ENCODE measurements at regions not wholly inside any gene's neighbourhood (a gene's known extent, or its start where the extent isn't known, plus 50 kb on each side); places are given as distances from the start of the nearest gene placed in this dataset.

DNA sequence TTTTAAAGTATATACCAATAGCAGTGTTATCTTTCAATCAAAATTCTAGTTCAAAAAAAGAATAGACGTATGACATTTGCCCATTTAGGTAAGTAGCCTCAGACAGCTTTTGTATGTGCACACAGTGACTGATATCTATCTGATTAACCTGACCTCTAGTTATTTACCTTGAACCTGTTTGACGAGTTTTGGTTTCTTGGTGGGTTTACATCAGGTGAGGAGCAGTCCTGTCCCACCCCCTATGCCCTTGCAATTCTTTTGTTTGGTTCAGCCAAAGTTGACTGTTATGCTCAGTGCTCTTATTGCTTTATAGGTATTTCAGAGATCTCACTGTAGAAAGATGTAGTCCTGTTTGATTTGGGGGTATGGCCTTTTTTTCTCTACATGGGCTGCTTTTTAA is 147.2 kb downstream of the ISOC1 start:
- POLR2A ChIA-PET, result no interaction called here
- no peaks in the 10 kb centered on the region for H3K79me2 ChIP-seq (ENCODE audit: insufficient read depth, low read length)
- no peaks in the 10 kb centered on the region for H3K27me3 ChIP-seq (ENCODE audit: insufficient read depth, low read length)

More for the DNA sequence above, 147.2 kb downstream of the ISOC1 start:
- Histone ChIP-seq H2AFZ (ENCODE audit: low read depth, low read length, poor library complexity, severe bottlenecking) (no peak overlapping the region), H3K4me2 (ENCODE audit: low read length) (no peak overlapping the region), H3K4me3 (replicated peaks in 1 of 2; ENCODE audit: low read depth in 1 of 2, low read length in 2 of 2) (no peak overlapping the region), H3K9ac (ENCODE audit: low read length) (no peak overlapping the region), H3K9me2 (ENCODE audit: insufficient read depth) (0 out of 2 replicates have a peak, but pooled peaks cover 2% of the 10 kb centered on the region), H3K36me3 (ENCODE audit: control insufficient read depth in 1 of 2, insufficient read depth in 2 of 2, low read length in 2 of 2) (no peaks in the 10 kb centered on the region), H3K9me3 (ENCODE audit: control insufficient read depth in 1 of 2, insufficient read depth in 1 of 2, low read depth in 1 of 2, low read length in 2 of 2) (no peaks in the 10 kb centered on the region), H3K4me1 (ENCODE audit: control insufficient read depth in 1 of 2, insufficient read depth in 2 of 2, low read length in 2 of 2) (no peaks in the 10 kb centered on the region), H4K20me1 (ENCODE audit: insufficient read depth) (no peaks in the 10 kb centered on the region), H3K27ac (ENCODE audit: low read depth, low read length) (no peak overlapping the region)
- no peak for DNase-seq (ENCODE audit: low read depth, low spot score)
- BruUV-seq (replicated peaks), result no TSS peak
- TF ChIP-seq SP1 (IDR thresholded peaks at IDR 0.05; ENCODE audit: low read depth) (no peak), YY1 (IDR thresholded peaks at IDR 0.05; ENCODE audit: extremely low read depth, insufficient replicate concordance, low read depth, low read length) (no peak), CTCF (IDR thresholded peaks at IDR 0.05 in 2 of 3, conservative IDR thresholded peaks at IDR 0.05 in 1 of 3; ENCODE audit: borderline replicate concordance in 1 of 3, insufficient read depth in 1 of 3, low read depth in 2 of 3, low read length in 2 of 3) (no peak), CBX3 (IDR thresholded peaks at IDR 0.05; ENCODE audit: low read depth) (no peak), EZH2 (IDR thresholded peaks at IDR 0.05) (no peak), POLR2AphosphoS5 (IDR thresholded peaks at IDR 0.05; ENCODE audit: low read depth, low read length) (no peak), SIN3A (IDR thresholded peaks at IDR 0.05; ENCODE audit: low read depth) (no peak), EGR1 (IDR thresholded peaks at IDR 0.05; ENCODE audit: low read depth) (no peak), JUND (IDR thresholded peaks at IDR 0.05) (no peak), EZH2phosphoT487 (IDR thresholded peaks at IDR 0.05; ENCODE audit: borderline replicate concordance) (no peak), POLR2A (IDR thresholded peaks at IDR 0.05; ENCODE audit: borderline replicate concordance, extremely low read depth, insufficient read depth, insufficient read length) (no peak), ATF3 (IDR thresholded peaks at IDR 0.05) (no peak), ZFX (IDR thresholded peaks at IDR 0.05) (no peak)
- TF ChIP-seq, protein P1, sequence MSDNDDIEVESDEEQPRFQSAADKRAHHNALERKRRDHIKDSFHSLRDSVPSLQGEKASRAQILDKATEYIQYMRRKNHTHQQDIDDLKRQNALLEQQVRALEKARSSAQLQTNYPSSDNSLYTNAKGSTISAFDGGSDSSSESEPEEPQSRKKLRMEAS (IDR thresholded peaks at IDR 0.05), result no peak
- TF ChIP-seq, protein P2, sequence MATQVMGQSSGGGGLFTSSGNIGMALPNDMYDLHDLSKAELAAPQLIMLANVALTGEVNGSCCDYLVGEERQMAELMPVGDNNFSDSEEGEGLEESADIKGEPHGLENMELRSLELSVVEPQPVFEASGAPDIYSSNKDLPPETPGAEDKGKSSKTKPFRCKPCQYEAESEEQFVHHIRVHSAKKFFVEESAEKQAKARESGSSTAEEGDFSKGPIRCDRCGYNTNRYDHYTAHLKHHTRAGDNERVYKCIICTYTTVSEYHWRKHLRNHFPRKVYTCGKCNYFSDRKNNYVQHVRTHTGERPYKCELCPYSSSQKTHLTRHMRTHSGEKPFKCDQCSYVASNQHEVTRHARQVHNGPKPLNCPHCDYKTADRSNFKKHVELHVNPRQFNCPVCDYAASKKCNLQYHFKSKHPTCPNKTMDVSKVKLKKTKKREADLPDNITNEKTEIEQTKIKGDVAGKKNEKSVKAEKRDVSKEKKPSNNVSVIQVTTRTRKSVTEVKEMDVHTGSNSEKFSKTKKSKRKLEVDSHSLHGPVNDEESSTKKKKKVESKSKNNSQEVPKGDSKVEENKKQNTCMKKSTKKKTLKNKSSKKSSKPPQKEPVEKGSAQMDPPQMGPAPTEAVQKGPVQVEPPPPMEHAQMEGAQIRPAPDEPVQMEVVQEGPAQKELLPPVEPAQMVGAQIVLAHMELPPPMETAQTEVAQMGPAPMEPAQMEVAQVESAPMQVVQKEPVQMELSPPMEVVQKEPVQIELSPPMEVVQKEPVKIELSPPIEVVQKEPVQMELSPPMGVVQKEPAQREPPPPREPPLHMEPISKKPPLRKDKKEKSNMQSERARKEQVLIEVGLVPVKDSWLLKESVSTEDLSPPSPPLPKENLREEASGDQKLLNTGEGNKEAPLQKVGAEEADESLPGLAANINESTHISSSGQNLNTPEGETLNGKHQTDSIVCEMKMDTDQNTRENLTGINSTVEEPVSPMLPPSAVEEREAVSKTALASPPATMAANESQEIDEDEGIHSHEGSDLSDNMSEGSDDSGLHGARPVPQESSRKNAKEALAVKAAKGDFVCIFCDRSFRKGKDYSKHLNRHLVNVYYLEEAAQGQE (IDR thresholded peaks at IDR 0.05; ENCODE audit: low read depth), result no peak
- ChIA-PET RAD21 (ENCODE audit: low non-redundant PET in 1 of 2, low total read pairs in 2 of 2, uncharacterized antibody in 2 of 2, unreplicated experiment in 2 of 2) (no interaction called here), CTCF (no interaction called here)
- intact Hi-C loops (cut with micrococcal nuclease), result no loop called here
- ATAC-seq, result no peak
